Activated T-helper 9 cell treated with anti-CD3 and anti-CD28 coated beads, Interleukin-2, amount 50 U/mL, for 16 hours (primary cell): ENCODE measurements at regions not wholly inside any gene's neighbourhood (a gene's known extent, or its start where the extent isn't known, plus 50 kb on each side); places are given as distances from the start of the nearest gene placed in this dataset.

Experiments used
- DNase-seq: peaks from one replicate; pipeline ENCODE4 v3.0.0-alpha.2; 2020; ENCODE audit warnings: low read depth

DNA sequence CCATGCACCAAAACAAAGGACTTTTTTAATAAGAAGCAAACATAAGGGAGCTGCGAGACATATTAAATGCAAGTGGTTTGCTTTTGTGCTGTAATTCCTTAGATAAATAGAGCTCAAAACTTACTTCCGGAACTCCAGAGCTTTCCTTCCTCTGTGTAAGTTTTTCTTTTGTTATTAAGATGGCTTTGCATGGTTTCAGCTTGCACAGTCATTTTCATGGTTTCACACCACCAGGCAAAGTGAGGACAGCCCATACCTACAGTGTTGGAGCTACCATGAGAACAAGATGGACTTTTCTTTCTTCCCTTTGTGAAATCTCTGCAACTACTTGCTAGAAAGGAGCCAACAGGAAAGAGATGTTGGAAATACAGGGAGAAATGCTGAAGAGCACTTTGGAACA lies 368.0 kb downstream of the SETD4 start:
- DNase-seq = no peak

DNA sequence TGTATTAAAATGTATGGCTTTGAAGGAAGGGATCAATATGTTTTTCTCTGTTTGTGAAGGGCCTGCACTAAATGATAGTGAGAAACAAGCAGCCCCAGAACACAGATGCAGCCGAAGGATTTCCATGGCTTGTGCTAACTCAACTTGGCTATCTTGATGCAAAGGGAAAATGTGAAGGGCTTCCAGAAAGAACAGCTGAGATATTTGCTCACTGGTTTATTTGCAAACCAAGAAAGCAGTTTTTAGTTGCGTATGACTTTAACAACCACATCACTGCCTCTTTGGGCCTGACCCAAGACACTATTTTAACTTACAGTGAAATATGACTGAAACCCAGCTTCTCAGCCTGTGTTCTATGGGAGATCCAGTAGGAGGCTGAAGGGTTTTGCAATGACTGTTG lies 369.9 kb downstream of the SETD4 start:
- DNase-seq = no peak

DNA sequence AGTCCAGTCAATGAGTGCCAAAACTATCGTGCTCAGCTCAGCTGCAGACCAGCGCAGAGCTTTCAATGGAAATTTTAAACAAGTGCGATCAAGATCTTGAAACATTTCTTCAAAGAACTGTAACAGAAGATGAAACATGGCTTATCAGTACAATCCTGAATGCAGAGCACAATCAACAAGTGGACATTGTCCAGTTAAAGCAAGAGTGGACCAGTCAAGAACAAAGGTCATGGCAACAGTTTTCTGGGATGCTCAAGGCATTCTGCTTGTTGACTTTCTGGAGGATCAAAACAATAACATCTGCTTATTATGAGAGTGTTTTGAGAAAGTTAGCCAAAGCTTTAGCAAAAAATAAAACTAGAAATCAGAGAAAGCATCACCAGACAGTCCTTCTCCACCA lies 374.2 kb downstream of the SETD4 start:
- no peak for DNase-seq

DNA sequence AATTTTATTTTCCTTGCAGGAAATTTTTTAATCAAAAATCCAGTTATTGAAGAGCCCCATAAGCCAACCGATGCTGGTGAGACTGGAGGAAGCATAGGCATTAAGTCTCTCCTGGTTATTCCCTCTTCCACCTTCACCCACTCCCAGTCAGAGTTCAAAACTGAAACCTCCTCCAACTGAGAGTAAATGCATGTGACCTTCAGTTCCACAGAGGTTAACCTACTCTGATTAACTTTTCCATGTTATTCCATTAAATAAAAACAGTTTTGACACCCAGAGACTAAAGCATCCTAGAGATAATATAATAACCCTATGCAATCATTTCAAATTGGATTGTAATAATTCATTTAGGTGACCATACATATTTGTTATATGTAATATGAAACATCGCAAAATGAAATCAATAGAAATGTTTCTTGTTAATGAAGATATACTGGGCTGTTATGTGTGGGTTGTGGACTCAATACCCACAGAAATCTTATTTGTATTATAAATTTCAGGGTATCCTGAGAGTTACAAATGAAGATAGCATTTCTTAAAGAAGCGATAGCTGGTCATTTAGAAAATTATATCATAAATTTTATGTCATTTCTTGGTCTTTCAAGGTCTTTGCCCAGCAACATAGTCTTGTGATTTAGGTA lies 376.5 kb downstream of the SETD4 start:
- DNase-seq = no peak

DNA sequence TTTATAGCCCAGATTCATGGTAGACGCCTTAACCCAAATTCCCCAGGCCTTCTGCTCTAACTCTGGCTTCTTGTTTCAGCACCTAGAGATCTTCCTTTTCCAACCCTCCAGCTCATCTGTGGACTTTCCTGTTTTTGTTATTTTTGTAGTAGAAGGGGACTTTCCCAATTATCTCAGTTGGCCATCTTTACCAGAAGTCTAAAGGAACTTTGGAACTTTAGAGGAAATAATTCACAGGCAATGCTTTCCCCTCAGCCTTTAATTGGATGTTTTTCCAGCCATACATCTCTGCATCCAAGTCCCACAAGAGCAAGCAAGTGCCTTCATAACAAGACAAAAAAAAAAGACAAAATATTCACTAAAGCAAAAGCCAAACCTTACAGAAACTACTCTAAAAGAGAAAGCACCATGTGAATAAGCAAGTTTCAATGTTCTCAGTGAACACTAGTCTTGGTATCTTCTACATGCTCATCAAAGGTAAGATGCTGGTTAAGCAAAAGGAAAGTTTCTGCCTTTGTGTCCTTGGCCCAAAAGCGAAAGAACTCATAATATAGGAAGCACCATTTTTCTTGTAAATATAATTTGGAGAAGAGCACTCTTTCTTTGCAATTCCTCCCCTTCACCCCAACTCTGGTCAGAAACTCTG lies 377.3 kb downstream of the SETD4 start:
- no peak for DNase-seq

DNA sequence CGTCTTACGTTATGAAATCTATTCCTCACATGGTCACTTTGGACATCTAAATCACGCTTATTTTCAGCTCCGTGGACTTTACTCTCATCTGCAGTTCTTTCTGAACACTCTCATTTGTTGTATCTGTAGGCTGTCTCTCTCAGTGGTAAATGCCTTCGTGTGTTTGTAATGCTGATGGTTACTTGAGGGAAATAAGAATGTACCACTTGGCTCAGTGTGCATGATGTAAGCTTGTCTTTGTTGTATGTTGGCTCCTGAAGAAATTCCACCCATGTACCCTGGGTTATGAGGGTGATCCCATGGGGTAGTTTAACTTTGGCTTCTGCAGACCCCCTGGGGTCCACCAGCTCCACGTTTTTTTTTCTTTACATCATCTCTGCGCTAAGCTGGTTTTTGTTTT lies 378.4 kb downstream of the SETD4 start:
- DNase-seq = no peak

DNA sequence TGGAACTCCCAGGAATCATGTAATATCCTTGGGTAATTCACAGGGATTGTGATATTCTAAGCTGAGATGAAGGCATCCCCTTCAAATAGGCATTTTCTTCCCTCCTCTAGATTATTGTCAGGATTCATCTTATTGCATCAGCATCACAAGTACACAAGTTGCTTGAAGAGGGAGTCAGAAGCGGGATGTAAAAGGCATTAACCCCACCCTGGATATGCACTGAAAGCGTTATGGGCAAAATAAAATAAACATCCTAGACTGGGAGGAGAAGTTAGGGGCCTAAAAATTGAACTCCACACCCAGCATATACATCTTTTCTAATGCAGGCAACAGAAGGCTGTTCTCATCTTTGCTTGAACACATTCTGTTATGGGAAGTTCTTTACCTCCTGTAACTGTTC lies 381.2 kb downstream of the SETD4 start:
- no peak for DNase-seq

DNA sequence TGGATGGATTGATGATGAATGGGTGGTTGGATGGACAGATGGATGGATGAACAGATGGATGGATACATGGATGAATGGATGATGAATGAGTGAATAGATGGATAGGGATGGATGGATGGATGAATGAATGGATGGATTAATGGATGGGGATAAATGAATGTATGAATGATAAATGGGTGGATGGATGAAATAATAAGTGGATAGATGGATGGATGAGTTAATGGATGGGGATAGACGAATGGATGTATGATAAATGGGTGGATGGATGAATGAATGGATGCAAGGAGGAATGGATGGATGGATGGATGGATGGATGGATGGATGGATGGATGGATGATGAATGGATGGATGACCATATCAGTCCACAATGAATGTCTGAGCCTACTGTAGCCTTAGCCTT lies 381.9 kb downstream of the SETD4 start:
- no peak for DNase-seq

DNA sequence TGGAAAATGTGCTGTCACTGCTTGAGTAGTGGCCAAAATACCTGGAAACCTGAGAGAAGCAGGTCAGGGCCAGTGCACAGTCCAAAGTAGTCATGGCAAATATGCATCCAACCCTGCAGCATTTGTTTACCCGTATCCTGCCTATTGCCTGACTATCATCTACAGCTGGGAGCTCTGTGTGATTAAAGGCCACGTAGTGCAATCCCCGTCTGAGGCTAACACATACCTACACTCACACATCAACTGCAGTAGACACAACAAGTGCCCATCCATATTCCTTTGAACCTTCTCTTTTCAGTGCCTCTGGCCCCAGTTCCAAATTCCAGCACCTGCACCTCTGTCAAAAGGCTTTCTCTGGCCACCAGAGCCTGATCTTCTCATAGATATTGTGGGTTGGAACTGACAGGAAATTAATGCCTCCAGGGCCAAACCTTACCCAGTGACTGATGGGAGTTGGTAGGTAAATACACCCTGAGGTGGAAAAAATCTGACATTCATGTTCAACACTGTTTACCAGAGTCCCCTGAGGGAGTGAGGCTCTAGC lies 383.0 kb downstream of the SETD4 start:
- DNase-seq = no peak

DNA sequence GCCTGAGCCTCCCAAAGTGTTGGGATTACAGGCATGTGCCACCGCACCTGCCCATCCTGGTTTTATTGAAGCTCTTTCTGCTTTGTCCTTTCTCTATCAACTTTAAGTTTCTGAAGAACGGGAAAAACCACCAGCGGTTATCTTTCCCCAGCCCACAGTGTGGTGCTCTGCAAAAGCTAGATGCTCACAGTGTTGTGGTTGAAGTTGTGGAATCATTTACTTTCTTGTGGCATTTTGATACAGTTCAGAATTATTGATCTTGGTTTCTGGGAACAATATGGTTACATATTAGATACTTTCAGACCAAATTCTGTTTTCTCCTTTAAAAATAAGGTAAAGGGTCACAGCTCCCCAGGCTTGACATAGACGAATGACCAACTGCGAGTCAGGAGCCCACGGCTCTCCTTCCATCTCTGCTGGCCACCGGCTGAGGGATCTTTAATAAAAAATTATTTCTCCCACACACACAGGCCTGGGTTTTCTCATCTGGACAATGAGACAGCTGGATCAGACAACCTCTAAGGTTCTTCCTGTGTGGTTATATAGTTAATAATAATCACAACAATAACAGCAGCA lies 385.3 kb downstream of the SETD4 start:
- no peak for DNase-seq

DNA sequence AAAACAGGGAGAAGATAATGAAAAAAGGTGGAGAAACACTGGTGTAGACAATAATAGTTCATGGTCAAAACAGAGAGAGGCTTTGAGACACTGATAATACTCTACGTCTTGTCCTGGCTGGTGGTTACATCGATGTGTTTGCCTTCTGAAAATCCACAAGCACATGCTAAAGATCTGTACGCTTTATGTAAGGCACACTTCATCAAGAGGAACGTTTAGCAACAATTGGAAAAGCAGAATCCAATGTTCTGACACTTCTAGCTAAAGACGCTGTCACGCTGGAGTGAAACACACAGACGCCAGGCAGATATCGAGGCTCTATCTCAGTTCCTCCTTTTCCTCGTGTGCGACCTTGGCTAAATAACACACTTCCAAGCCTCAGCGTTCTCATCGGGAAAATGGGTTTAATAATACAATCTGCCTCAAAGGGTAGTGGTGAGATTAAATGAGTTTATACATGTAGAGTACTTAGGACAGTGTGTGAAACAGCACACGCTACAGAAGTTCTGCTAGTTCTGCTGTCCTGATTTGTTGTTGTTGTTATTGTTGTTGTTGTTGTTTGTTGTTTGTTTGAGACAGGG lies 386.1 kb downstream of the SETD4 start:
- DNase-seq = no peak

DNA sequence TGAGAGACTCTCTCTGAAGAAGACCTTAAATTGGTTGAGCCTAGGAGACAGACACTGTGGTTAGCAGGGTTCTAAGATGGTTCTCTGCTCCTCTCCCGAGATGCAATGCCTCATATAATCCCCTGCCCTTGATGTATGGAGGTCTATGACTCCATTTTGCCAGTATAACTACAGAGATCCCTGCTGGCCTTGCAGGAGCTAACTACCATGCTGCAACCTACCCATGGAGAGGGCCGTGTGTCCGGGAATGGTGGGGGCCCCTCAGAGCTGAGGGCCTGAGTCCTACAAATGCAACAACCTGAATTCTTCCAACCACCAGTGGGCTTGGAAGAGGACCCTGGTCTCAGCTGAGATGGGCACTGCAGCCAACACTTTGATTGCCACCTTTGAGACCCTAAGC lies 388.0 kb downstream of the SETD4 start:
- DNase-seq = no peak

DNA sequence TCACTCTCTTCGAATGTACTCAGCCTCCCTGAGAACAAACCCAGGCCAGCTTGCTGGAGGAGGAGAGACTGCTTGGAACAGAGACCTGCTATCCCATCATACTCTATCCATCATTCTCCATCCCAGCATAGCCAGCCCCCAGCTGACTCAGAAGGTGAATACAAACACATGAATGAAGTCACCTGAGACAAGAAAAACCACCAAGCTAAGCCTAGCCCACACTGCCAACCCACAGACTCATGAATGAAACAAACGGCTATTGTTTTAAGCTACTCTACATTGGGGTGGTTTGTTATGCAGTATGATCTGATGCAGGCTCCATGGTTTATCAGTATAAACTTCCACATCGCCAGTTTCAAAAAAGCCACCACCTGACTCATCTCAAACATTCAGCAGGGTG lies 395.6 kb downstream of the SETD4 start:
- no peak for DNase-seq

DNA sequence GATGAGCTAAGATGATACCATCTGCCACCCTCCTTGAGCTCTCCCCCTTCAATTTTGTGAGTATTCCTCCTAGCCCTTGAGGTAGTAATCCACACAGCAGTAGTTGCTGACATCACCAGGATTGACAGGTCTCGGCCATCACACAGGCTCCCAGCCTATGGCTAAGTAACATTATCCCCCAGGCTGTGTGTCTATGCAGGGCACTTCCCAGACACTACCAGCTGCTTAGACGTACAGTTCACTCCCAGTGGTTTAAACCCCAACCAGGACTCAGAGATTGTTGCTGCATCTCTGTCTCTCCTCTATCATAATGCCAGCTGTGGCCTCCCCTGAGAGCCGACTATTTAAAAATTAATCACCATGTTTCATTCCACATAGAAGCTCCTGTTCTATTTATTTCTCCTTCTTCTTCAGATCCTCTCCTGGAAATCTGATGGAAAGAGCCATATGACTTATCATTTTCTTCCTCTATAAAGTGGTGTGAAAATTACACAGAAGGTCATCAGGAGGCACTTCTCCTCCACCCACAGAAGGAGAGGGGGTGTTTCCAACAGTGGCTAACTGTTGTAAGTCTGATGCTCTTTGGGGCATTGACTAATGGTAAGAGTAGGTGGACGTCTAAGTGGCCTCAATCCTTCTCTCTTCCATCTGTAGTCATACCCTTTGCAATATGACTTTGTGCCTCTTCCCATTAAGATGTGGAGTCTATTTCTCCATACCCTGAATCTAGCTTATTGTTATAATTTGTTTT lies 396.3 kb downstream of the SETD4 start:
- DNase-seq = no peak

DNA sequence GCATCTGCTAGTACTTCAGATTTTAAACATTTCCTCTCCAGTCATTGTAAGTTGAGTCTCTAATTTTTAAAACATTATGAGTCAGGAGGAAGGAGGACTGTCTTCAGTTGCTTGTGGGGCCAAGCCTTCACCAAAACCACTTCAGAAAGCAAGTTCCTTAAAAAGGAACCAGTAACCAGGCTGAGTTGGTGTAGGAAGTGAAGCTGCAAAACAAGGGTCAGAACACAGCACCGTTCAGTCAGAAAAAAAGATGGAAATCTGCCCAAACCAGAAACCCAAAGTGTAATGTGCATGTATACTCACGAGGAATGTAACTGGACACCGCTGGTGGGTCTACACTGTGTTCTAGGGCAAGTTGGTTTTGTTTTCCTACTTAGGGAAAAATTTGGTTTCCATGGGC lies 402.1 kb downstream of the SETD4 start:
- no peak for DNase-seq

DNA sequence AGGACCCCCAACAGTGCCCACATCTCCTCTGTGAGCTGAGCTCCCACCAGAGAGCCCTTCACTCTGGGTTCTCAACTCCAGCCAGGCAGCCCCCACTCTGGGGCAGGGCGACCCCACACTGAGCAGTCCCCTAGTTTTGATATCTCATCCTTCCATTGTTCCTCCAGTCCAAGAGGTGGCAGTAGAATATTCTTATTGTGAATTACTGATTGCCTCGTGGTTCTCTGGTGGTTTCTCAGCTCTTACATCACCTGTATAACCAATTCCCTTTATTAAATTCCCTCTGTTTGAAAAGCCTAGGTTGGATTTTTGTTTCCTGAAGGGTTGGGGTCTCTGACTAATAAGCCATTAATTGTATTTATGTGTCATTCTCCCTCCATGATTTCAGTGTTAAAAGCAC lies 407.5 kb downstream of the SETD4 start:
- DNase-seq = no peak

DNA sequence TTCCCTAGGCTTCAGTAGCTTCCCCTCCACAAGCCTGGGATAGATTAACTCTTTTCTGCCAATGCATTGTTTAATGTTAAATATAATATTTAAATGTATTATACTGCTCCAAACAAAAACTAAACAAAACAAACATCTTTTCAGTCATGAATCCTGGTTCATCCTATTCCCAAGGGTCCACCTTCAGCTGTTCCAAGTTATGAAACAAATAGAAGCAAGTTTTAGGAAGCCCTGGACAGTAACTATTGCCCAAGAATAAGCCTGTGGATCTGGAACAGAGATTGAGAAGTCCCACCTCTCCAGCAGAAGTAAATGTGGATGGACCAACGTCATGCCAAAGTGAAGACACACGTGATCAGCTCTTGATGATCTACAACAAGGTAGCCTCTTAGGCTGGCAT lies 408.1 kb downstream of the SETD4 start:
- no peak for DNase-seq

DNA sequence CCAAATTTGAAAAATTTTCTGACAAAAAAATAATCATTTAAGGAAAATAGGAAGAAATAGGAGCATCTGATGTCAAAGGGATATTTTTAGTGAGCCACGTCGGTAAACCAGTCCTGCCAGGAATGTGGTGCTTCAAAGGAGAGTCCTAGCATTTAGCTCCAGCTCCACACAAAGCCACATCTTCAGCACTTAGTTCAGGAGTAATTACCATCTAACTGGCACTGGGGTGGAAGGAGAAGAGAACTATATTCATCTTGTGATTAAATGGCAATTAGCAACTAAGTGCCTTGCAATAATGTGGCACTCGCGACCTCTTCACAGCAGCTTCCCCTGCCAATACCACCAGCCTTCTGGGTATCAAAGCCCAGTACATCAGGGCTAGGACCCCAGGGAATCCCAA lies 409.1 kb downstream of the SETD4 start:
- no peak for DNase-seq

DNA sequence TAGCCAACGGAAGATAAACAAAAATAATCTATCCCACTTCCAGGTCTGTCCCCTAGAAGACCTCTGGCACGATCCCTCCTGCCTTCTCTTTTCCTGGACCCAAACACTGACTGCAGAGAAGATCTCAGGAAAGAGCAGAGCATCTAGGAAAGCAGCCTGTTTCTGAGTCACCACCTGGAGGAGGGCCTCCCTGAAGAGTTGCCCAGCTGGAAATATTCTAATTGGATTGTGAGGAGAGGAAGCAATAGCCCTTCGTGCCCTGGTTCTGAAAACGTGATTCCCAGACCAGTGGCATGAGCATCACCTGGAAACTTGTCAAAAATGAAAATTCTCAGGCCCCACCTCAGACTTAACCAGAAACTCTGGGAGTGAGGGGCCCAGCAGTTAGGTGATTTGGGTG lies 411.1 kb downstream of the SETD4 start:
- no peak for DNase-seq

DNA sequence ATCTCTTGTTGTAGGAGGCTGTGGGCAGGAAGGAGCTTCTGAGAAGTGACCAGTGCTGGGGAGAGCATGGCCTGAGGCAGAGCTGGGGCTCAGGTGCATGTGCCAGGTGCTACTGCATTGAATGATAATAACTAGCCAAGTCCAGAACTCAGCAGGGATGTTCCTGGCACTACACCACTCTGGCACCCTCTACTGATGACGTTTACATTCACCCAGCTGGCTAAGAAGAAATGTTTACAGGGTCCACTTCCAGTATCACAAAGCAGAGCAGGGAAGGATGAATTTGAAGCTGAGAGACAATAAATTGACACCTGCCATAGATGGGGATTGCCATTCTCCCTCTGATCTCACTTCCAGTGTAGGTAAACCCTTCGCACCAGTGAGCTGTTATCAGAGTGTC lies 411.8 kb downstream of the SETD4 start:
- DNase-seq = no peak

DNA sequence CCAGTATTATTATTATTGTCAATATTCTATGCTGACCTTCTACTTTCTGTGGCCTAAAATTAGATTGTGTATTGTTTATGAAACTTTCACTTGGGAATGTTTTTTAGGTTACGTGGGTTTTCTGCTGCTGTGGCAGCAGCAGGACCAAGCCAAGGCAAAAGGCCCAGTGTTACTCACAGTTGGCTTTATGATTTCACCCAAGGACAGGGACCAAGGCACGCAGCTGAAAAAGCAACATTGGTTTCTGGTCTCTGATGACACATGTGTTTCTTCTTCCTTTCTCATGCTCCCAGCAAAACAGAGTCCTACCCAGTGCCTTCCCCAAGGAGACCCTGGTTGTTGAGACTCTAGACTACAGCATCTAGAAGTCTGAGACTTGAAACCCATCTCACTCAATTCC lies 413.7 kb downstream of the SETD4 start:
- DNase-seq = no peak

DNA sequence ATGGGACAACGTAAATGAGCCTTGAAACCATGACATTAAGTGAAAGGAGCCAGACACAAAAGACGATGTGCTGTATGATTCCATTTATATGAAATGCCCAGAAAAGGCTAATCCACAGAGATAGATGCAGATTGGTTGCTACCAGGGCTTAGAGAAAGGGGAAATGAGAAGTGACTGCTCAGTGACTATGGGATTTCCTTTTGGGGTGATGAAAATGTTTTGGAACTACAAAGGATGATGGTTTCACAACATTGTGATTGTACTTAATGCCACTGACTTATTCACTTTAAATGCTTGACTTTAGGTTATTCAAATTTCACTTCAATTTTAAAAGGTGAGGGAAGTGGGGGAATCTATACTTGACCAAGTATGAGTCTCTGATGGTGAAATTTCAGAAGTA lies 414.3 kb downstream of the SETD4 start:
- no peak for DNase-seq

DNA sequence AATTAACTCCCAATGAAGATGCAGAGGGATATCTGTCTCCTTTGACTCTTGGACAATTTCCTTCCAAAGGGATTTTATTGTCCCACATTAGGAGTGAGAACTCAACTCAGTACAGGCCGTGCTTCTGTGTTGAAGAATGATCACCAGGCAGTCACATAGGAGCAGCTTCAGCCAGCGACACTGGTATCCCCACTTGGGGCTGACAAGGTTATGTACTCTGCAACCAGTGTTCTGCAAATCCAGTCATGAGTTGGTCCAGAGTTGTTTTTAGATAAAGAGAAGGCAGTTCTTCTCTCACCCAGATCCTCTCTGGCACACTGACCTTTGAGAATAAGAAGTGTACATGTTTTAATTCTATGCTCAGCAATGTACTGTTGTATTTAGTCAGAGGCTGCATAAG lies 415.8 kb downstream of the SETD4 start:
- DNase-seq = no peak
